ENCODE measurements at regions not wholly inside any gene's neighbourhood (a gene's known extent, or its start where the extent isn't known, plus 50 kb on each side); places are given as distances from the start of the nearest gene placed in this dataset.

- Histone ChIP-seq H3K27me3 (ENCODE audit: control insufficient read depth, insufficient read depth, low read length) (no peaks in the 10 kb centered on the region), H3K9me3 (ENCODE audit: control insufficient read depth in 2 of 3, insufficient read depth in 1 of 3, low read length in 3 of 3) (no peaks in the 10 kb centered on the region), H3K36me3 (ENCODE audit: control insufficient read depth in 2 of 3, insufficient read depth in 3 of 3, low read length in 3 of 3) (no peaks in the 10 kb centered on the region), H3K4me1 (ENCODE audit: control insufficient read depth in 2 of 3, insufficient read depth in 2 of 3, low read depth in 1 of 3, low read length in 3 of 3) (peaks cover 2 to 4% (median 3%) of the 10 kb centered on the region in 3 donors), H3K4me3 (ENCODE audit: low read length in 3 of 3) (no peak overlapping the region), H3K9ac (ENCODE audit: low read length in 3 of 3) (no peak overlapping the region), H3K27ac (ENCODE audit: low read depth in 2 of 2, low read length in 2 of 2) (no peak overlapping the region)
- TF ChIP-seq CTCF (IDR thresholded peaks at IDR 0.05; ENCODE audit: borderline replicate concordance, extremely low read depth, insufficient read depth), result no peak
- DNase-seq (peak in 4 of 5 donors; percentile 72 to 84 (median 80)), FAIRE-seq (no peak)
- intact Hi-C loops (cut with DNase I), result no loop called here
Observed at GRCh38 chr5:61673007-61673735, 341.1 kb downstream of the ZSWIM6 start.

- intact Hi-C loops (cut with DNase I), result no loop called here
- no peak for DNase-seq
- Histone ChIP-seq H3K4me1 (ENCODE audit: control insufficient read depth in 2 of 3, insufficient read depth in 2 of 3, low read depth in 1 of 3, low read length in 3 of 3) (peaks cover 2 to 4% (median 3%) of the 10 kb centered on the region in 3 donors), H3K27me3 (ENCODE audit: control insufficient read depth, insufficient read depth, low read length) (no peaks in the 10 kb centered on the region), H3K27ac (ENCODE audit: low read depth in 2 of 2, low read length in 2 of 2) (no peak overlapping the region), H3K9ac (ENCODE audit: low read length in 3 of 3) (no peak overlapping the region), H3K9me3 (ENCODE audit: control insufficient read depth in 2 of 3, insufficient read depth in 1 of 3, low read length in 3 of 3) (no peaks in the 10 kb centered on the region), H3K36me3 (ENCODE audit: control insufficient read depth in 2 of 3, insufficient read depth in 3 of 3, low read length in 3 of 3) (no peaks in the 10 kb centered on the region), H3K4me3 (ENCODE audit: low read length in 3 of 3) (no peak overlapping the region)
- no peak for FAIRE-seq
- no peak for TF ChIP-seq CTCF (IDR thresholded peaks at IDR 0.05; ENCODE audit: borderline replicate concordance, extremely low read depth, insufficient read depth)
Observed at GRCh38 chr5:61674378-61674777, 342.3 kb downstream of the ZSWIM6 start.

GRCh38 chr5:61675015-61675692 is 343.1 kb downstream of the ZSWIM6 start:
- peak in 1 of 5 donors; percentile 29 for DNase-seq
- intact Hi-C loops (cut with DNase I), result no loop called here
- Histone ChIP-seq H3K27ac (ENCODE audit: low read depth in 2 of 2, low read length in 2 of 2) (no peak overlapping the region), H3K4me1 (ENCODE audit: control insufficient read depth in 2 of 3, insufficient read depth in 2 of 3, low read depth in 1 of 3, low read length in 3 of 3) (peaks cover 2 to 4% (median 3%) of the 10 kb centered on the region in 3 donors), H3K9me3 (ENCODE audit: control insufficient read depth in 2 of 3, insufficient read depth in 1 of 3, low read length in 3 of 3) (no peaks in the 10 kb centered on the region), H3K27me3 (ENCODE audit: control insufficient read depth, insufficient read depth, low read length) (no peaks in the 10 kb centered on the region), H3K36me3 (ENCODE audit: control insufficient read depth in 2 of 3, insufficient read depth in 3 of 3, low read length in 3 of 3) (no peaks in the 10 kb centered on the region), H3K9ac (ENCODE audit: low read length in 3 of 3) (no peak overlapping the region), H3K4me3 (ENCODE audit: low read length in 3 of 3) (no peak overlapping the region)
- TF ChIP-seq CTCF (IDR thresholded peaks at IDR 0.05; ENCODE audit: borderline replicate concordance, extremely low read depth, insufficient read depth), result no peak
- FAIRE-seq, result no peak

All from kidney (tissue), 13 donors.